ENCODE measurements at regions not wholly inside any gene's neighbourhood (a gene's known extent, or its start where the extent isn't known, plus 50 kb on each side); places are given as distances from the start of the nearest gene placed in this dataset.

DNA sequence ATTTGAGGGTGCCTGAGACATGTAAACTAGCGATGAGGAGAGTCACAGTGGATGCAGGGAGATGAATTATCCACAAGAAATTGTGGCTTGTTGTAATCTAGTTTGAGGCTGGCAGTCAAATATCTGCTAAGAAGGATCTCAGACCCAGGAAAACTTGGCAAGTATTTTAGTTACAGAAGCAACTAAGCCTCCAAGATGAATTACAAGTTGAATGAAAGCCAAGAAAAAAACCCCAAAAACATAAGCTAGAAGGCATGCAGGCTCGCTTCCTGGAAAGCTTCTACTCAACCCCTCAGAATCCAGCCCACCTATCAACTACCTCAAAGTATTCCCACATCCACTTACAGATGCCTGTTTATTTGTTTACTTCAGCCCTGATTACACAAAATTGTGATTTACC is 696.9 kb downstream of the MAT2B start:
- Histone ChIP-seq H3K4me1 (ENCODE audit: low read depth) (no peaks in the 10 kb centered on the region), H3K4me3 (no peak overlapping the region), H3K27ac (no peak overlapping the region), H3K27me3 (no peaks in the 10 kb centered on the region), H3K9me3 (ENCODE audit: low read depth) (no peaks in the 10 kb centered on the region), H3K36me3 (no peaks in the 10 kb centered on the region)
- peak in 1 of 2 donors; percentile 72 for DNase-seq (ENCODE audit: low read depth in 1 of 2, low spot score in 1 of 2)
- TF ChIP-seq, protein P1, sequence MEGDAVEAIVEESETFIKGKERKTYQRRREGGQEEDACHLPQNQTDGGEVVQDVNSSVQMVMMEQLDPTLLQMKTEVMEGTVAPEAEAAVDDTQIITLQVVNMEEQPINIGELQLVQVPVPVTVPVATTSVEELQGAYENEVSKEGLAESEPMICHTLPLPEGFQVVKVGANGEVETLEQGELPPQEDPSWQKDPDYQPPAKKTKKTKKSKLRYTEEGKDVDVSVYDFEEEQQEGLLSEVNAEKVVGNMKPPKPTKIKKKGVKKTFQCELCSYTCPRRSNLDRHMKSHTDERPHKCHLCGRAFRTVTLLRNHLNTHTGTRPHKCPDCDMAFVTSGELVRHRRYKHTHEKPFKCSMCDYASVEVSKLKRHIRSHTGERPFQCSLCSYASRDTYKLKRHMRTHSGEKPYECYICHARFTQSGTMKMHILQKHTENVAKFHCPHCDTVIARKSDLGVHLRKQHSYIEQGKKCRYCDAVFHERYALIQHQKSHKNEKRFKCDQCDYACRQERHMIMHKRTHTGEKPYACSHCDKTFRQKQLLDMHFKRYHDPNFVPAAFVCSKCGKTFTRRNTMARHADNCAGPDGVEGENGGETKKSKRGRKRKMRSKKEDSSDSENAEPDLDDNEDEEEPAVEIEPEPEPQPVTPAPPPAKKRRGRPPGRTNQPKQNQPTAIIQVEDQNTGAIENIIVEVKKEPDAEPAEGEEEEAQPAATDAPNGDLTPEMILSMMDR (IDR thresholded peaks at IDR 0.05; ENCODE audit: low read depth, low read length) = no peak

DNA sequence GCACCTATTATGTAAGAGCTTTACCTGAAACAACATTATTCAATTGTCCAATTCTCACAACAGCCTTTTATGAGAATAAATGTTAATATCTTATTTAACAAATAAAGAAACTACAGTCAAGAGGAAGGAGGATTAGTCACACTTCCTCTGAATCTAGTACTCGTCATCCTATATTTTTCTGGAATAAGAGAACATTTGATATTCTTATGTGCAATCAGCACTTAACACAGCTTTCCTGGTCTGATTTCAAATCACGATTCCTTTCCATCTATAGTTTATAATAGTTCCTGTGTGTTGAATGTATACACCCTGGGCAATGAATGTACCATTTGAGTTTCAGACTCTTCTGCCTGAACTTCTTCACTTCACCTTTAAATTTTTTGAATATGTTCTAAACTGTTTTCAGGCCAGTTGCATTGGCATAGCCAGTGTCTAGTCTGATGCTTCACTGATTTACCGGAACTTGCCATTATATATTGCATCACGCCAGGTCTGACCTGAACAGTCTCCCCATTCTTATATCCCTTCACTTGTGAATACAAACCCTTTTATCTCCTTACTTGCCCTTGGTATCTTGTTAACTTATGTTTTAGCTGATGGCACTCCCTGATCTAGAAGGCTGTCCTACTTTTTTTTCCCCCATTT is 698.3 kb downstream of the MAT2B start:
- Histone ChIP-seq H3K4me3 (no peak overlapping the region), H3K36me3 (no peaks in the 10 kb centered on the region), H3K27me3 (no peaks in the 10 kb centered on the region), H3K9me3 (ENCODE audit: low read depth) (no peaks in the 10 kb centered on the region), H3K27ac (no peak overlapping the region), H3K4me1 (ENCODE audit: low read depth) (no peaks in the 10 kb centered on the region)
- peak in 1 of 2 donors; percentile 56 for DNase-seq (ENCODE audit: low read depth in 1 of 2, low spot score in 1 of 2)
- TF ChIP-seq, protein P1 (IDR thresholded peaks at IDR 0.05; ENCODE audit: low read depth, low read length) = no peak

DNA sequence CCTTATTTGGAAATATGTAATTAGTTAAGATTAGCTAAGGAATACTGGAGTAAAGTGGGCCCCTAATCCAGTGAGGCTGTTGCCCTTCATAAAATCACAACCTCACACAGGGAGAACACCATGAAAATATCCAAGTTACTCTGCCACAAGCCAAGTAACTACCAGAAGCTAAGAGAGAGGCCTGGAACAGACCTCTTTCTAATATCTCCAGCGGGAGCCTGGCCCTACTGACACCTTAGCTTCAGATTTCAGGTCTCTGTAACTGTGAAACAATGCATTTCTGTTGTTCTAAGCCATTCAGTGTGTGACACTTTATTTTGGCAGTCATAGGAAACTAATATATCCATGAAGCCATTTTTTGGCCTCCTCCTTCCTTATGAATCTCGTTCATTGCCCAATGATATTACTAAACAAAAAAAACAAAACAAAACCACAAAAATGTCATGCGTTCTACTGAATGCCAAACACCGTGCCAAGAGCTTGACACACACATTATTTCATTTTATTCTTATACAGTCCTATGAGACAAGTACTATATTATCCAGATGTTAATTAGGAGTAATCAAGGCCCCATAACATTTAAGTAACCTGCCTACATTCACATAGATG is 699.0 kb downstream of the MAT2B start:
- Histone ChIP-seq H3K36me3 (no peaks in the 10 kb centered on the region), H3K9me3 (ENCODE audit: low read depth) (no peaks in the 10 kb centered on the region), H3K4me3 (no peak overlapping the region), H3K27me3 (no peaks in the 10 kb centered on the region), H3K4me1 (ENCODE audit: low read depth) (no peaks in the 10 kb centered on the region), H3K27ac (no peak overlapping the region)
- TF ChIP-seq, protein P1 (IDR thresholded peaks at IDR 0.05; ENCODE audit: low read depth, low read length) = no peak
- peak in 1 of 2 donors; percentile 90 for DNase-seq (ENCODE audit: low read depth in 1 of 2, low spot score in 1 of 2)

DNA sequence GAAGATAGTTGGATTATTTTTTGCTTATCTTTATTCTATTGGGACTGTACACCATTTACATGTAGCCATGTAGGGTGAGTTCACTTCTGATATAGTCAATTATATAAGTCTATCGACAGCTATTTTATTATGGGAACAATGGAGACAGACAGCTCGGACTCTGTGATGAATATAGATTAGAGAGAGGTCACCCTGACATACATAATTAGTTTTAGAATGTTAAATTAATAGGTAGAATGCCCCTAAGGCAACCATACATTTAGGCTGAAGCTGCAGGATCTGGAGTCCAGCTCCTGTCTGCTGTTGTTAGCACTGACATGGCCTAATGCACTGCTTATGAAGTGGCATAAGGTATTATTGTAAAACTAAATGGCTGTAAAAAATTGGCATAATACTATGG is 700.8 kb downstream of the MAT2B start:
- TF ChIP-seq, protein P1 (IDR thresholded peaks at IDR 0.05; ENCODE audit: low read depth, low read length) = no peak
- Histone ChIP-seq H3K27me3 (no peaks in the 10 kb centered on the region), H3K4me1 (ENCODE audit: low read depth) (no peaks in the 10 kb centered on the region), H3K4me3 (no peak overlapping the region), H3K9me3 (ENCODE audit: low read depth) (no peaks in the 10 kb centered on the region), H3K27ac (no peak overlapping the region), H3K36me3 (no peaks in the 10 kb centered on the region)
- no peak for DNase-seq (ENCODE audit: low read depth in 1 of 2, low spot score in 1 of 2)

DNA sequence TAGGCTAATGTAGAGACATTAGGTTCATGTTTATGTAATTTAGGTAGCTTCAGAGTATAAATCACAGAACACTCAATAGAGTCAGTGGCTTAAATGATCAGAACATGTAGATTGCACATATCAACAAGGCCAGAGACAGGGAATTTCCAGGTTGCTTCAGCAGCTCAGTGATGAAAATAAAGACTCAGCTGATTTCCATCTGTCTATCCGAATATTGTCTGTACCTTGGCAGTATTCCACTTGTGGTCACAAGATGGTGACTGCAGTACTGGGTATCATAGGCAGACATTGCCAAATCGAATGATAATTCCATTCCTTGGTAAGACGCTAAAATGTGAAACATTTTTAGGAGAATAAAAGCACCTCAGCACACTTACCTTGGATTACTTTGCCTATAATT is 702.2 kb downstream of the MAT2B start:
- H3K4me1 ChIP-seq (ENCODE audit: low read depth) = no peaks in the 10 kb centered on the region
- H3K9me3 ChIP-seq (ENCODE audit: low read depth) = no peaks in the 10 kb centered on the region
- no peak overlapping the region for H3K27ac ChIP-seq
- no peaks in the 10 kb centered on the region for H3K36me3 ChIP-seq
- TF ChIP-seq, protein P1 (IDR thresholded peaks at IDR 0.05; ENCODE audit: low read depth, low read length) = no peak
- no peak for DNase-seq (ENCODE audit: low read depth in 1 of 2, low spot score in 1 of 2)
- no peak overlapping the region for H3K4me3 ChIP-seq
- no peaks in the 10 kb centered on the region for H3K27me3 ChIP-seq

Measured in cardiac muscle cell (in vitro differentiated cells and primary cell).